H1 (cell line): ENCODE measurements at regions not wholly inside any gene's neighbourhood (a gene's known extent, or its start where the extent isn't known, plus 50 kb on each side); places are given as distances from the start of the nearest gene placed in this dataset.

Experiments
- CTCF ChIA-PET: fragments of 300-600 bp; sonication (Branson Sonifier 250); formaldehyde crosslinking; loops from one replicate; lab custom pipeline; 2021; ENCODE audit not compliant: partially characterized antibody; lab: Charles Lee
- POLR2A ChIA-PET: fragments of 300-600 bp; sonication (Branson Sonifier 250); formaldehyde crosslinking; loops from one replicate; lab custom pipeline; 2021; ENCODE audit warnings: inconsistent platforms; ENCODE audit not compliant: partially characterized antibody; lab: Charles Lee
- DNase-seq, 2 experiments: peaks; one replicate each; pipeline versions ENCODE4 v3.0.0 to v3.0.0-alpha.2; 2010 to 2022; ENCODE audit warnings: low spot score in 2 of 2, low read depth in 1 of 2, mixed read lengths in 1 of 2
- FAIRE-seq: peaks from 2 replicates; lab custom pipeline; 2011; peaks lifted over from hg19 to GRCh38; lab: Jason Lieb, UNC
- H2AFZ ChIP-seq: 2 replicates; pipeline ENCODE4 v1.8.1; 2012; ENCODE audit warnings: low read length, inconsistent platforms
- H2AK5ac ChIP-seq: 2 replicates; pipeline ENCODE4 v1.6.1; 2013; ENCODE audit warnings: low read depth, low read length
- H2BK120ac ChIP-seq: replicated peaks from 2 replicates; pipeline ENCODE3; 2013; ENCODE audit warnings: low read depth, low read length, inconsistent platforms
- H2BK12ac ChIP-seq: 2 replicates; pipeline ENCODE4 v1.6.1; 2013; ENCODE audit warnings: low read depth, low read length
- H2BK15ac ChIP-seq: 2 replicates; pipeline ENCODE4 v1.6.1; 2013; ENCODE audit warnings: low read length
- H2BK20ac ChIP-seq: 2 replicates; pipeline ENCODE4 v1.6.1; 2013; ENCODE audit warnings: low read length
- H2BK5ac ChIP-seq: 2 replicates; pipeline ENCODE4 v1.6.1; 2013; ENCODE audit warnings: low read depth, low read length
- H3K14ac ChIP-seq: 2 replicates; pipeline ENCODE4 v1.6.1; 2013; ENCODE audit warnings: inconsistent platforms; ENCODE audit not compliant: insufficient read length
- H3K18ac ChIP-seq: 2 replicates; pipeline ENCODE4 v1.6.1; 2013; ENCODE audit warnings: low read length; ENCODE audit errors: extremely low read depth
- H3K23ac ChIP-seq: 2 replicates; pipeline ENCODE4 v1.6.1; 2013; ENCODE audit warnings: inconsistent platforms; ENCODE audit not compliant: insufficient read length
- H3K23me2 ChIP-seq: 2 replicates; pipeline ENCODE4 v1.6.1; 2013; ENCODE audit warnings: low read depth, low read length
- H3K27ac ChIP-seq: 2 replicates; pipeline ENCODE4 v1.6.1; 2011; ENCODE audit warnings: low read depth, low read length, inconsistent platforms
- H3K27me3 ChIP-seq, 4 experiments: replicated peaks in 1 of 4; 1 replicate in 1 of 4; 2 replicates in 3 of 4; pipeline versions ENCODE4 v1.6.1 to v1.8.1; 2011 to 2013; ENCODE audit warnings: low read length in 3 of 4, mild to moderate bottlenecking in 3 of 4, inconsistent platforms in 2 of 4, mixed read lengths in 2 of 4, moderate library complexity in 1 of 4; ENCODE audit not compliant: control insufficient read depth in 3 of 4, insufficient read depth in 3 of 4; ENCODE audit errors: extremely low read depth in 1 of 4
- H3K36me3 ChIP-seq, 4 experiments: 2 replicates each; pipeline versions ENCODE4 v1.6.1 to v1.8.1; 2011 to 2013; ENCODE audit warnings: mild to moderate bottlenecking in 4 of 4, low read length in 3 of 4, moderate library complexity in 2 of 4, control low read depth in 1 of 4, inconsistent platforms in 1 of 4; ENCODE audit not compliant: insufficient read depth in 4 of 4, control insufficient read depth in 2 of 4
- H3K4ac ChIP-seq: replicated peaks from 2 replicates; pipeline ENCODE3; 2013; ENCODE audit warnings: low read length, low read depth, mixed read lengths, inconsistent platforms; ENCODE audit not compliant: insufficient read length
- H3K4me1 ChIP-seq, 4 experiments: replicated peaks in 1 of 4; 1 replicate in 1 of 4; 2 replicates in 3 of 4; pipeline versions ENCODE4 v1.6.1 to v1.8.1; 2011 to 2013; ENCODE audit warnings: low read length in 3 of 4, inconsistent platforms in 2 of 4, mixed read lengths in 1 of 4; ENCODE audit not compliant: insufficient read depth in 4 of 4, control insufficient read depth in 3 of 4
- H3K4me2 ChIP-seq, 2 experiments: 2 replicates each; pipeline versions ENCODE4 v1.6.1 to v1.8.1; 2011 to 2013; ENCODE audit warnings: low read depth in 2 of 2, low read length in 2 of 2, control low read depth in 1 of 2, inconsistent platforms in 1 of 2, mild to moderate bottlenecking in 1 of 2; ENCODE audit not compliant: insufficient read depth in 1 of 2
- H3K4me3 ChIP-seq, 4 experiments: fragments of 200-600, 300-600 bp in 1 of 4; sonication (generic), shearing (Covaris generic), sonication (Bioruptor Twin) in 1 of 4; 2 replicates each; pipeline versions ENCODE4 v1.5.1 to v1.8.1; 2011 to 2016; ENCODE audit warnings: low read length in 4 of 4, low read depth in 3 of 4, control low read depth in 2 of 4, inconsistent platforms in 2 of 4, mild to moderate bottlenecking in 2 of 4, mixed read lengths in 1 of 4, moderate library complexity in 1 of 4; ENCODE audit not compliant: insufficient read depth in 2 of 4; ENCODE audit errors: extremely low read depth in 1 of 4
- H3K56ac ChIP-seq: replicated peaks from 2 replicates; pipeline ENCODE3; 2013; ENCODE audit warnings: low read depth, mild to moderate bottlenecking, mixed read lengths, low read length, inconsistent platforms; ENCODE audit not compliant: insufficient read length
- H3K79me1 ChIP-seq: 2 replicates; pipeline ENCODE4 v1.6.1; 2013; ENCODE audit warnings: low read depth, low read length, control low read depth
- H3K79me2 ChIP-seq, 2 experiments: 2 replicates each; pipeline versions ENCODE4 v1.6.1 to v1.8.1; 2012 to 2013; ENCODE audit warnings: low read length in 2 of 2, mild to moderate bottlenecking in 2 of 2, inconsistent platforms in 1 of 2; ENCODE audit not compliant: insufficient read depth in 2 of 2, control insufficient read depth in 1 of 2
- H3K9ac ChIP-seq, 4 experiments: replicated peaks in 1 of 4; 1 replicate in 1 of 4; 2 replicates in 3 of 4; pipeline versions ENCODE4 v1.6.1 to v1.8.1; 2011 to 2013; ENCODE audit warnings: low read depth in 3 of 4, low read length in 3 of 4, control low read depth in 2 of 4, mild to moderate bottlenecking in 2 of 4, moderate library complexity in 2 of 4, inconsistent platforms in 1 of 4; ENCODE audit errors: extremely low read depth in 1 of 4
- H3K9me3 ChIP-seq, 2 experiments: 2 replicates each; pipeline versions ENCODE4 v1.6.1 to v1.8.1; 2012 to 2013; ENCODE audit warnings: mild to moderate bottlenecking in 2 of 2, moderate library complexity in 2 of 2, control low read depth in 1 of 2, inconsistent platforms in 1 of 2, low read depth in 1 of 2, low read length in 1 of 2, mixed read lengths in 1 of 2; ENCODE audit not compliant: insufficient read depth in 2 of 2
- H4K20me1 ChIP-seq, 2 experiments: replicated peaks in 1 of 2; 2 replicates each; pipeline versions ENCODE3 to v1.8.1; 2011 to 2013; ENCODE audit warnings: inconsistent platforms in 2 of 2, low read length in 2 of 2, mild to moderate bottlenecking in 1 of 2; ENCODE audit not compliant: insufficient read depth in 2 of 2, control insufficient read depth in 1 of 2
- H4K5ac ChIP-seq: 2 replicates; pipeline ENCODE4 v1.6.1; 2013; ENCODE audit warnings: low read length, low read depth, mixed read lengths, inconsistent platforms; ENCODE audit not compliant: insufficient read length
- H4K8ac ChIP-seq: 2 replicates; pipeline ENCODE4 v1.8.0; 2013; ENCODE audit warnings: mild to moderate bottlenecking, moderate library complexity, low read length, inconsistent platforms; ENCODE audit not compliant: insufficient read depth; ENCODE audit errors: extremely low read depth
- H4K91ac ChIP-seq: replicated peaks from 2 replicates; pipeline ENCODE3; 2013; ENCODE audit warnings: low read length, mixed read lengths, inconsistent platforms; ENCODE audit not compliant: insufficient read length
- FOSL1 ChIP-seq: IDR thresholded peaks from 2 replicates; pipeline ENCODE4 v1.6.1; 2011; ENCODE audit warnings: mild to moderate bottlenecking, low read depth, low read length, moderate library complexity; ENCODE audit not compliant: insufficient read depth
- HDAC6 ChIP-seq: IDR thresholded peaks from one replicate; pipeline ENCODE4 v1.7.1; 2012; ENCODE audit warnings: low read depth, mild to moderate bottlenecking, inconsistent platforms, low read length, moderate library complexity
- POU5F1 ChIP-seq: IDR thresholded peaks from 2 replicates; pipeline ENCODE4 v1.6.1; 2011; ENCODE audit warnings: low read depth, mild to moderate bottlenecking, low read length, moderate library complexity
- RXRA ChIP-seq: IDR thresholded peaks from 2 replicates; pipeline ENCODE4 v1.6.1; 2011; ENCODE audit warnings: low read depth, mild to moderate bottlenecking, low read length, moderate library complexity; ENCODE audit not compliant: insufficient read depth
- SP4 ChIP-seq: IDR thresholded peaks from 2 replicates; pipeline ENCODE4 v1.6.1; 2012; ENCODE audit warnings: low read length, inconsistent platforms
- WGBS, 2 experiments: shearing (Covaris generic) in 1 of 2; methylation state at CpG; one replicate each; pipeline versions ENCODE4 v1.1.6 to v1.1.7; 2013 to 2015; ENCODE audit warnings: low lambda C conversion rate in 2 of 2, mixed read lengths in 2 of 2, inconsistent platforms in 1 of 2, low coverage in 1 of 2, missing lambda C conversion rate in 1 of 2; ENCODE audit not compliant: insufficient replicate concordance in 2 of 2, insufficient coverage in 1 of 2, insufficient read length in 1 of 2; ENCODE audit errors: extremely low coverage in 1 of 2, missing lambda C conversion rate in 1 of 2; 5-methylcytosine and 5-hydroxymethylcytosine counted together
- TF ChIP-seq, protein P1 (sequence below), 3 experiments: IDR thresholded peaks; 1 replicate in 2 of 3; 2 replicates in 1 of 3; pipeline versions ENCODE4 v1.5.1 to v1.6.1; 2011; ENCODE audit warnings: low read length in 3 of 3, mild to moderate bottlenecking in 3 of 3, inconsistent platforms in 2 of 3, low read depth in 1 of 3, moderate library complexity in 1 of 3; ENCODE audit not compliant: insufficient read depth in 1 of 3; ENCODE audit errors: control extremely low read depth in 1 of 3

DNA sequence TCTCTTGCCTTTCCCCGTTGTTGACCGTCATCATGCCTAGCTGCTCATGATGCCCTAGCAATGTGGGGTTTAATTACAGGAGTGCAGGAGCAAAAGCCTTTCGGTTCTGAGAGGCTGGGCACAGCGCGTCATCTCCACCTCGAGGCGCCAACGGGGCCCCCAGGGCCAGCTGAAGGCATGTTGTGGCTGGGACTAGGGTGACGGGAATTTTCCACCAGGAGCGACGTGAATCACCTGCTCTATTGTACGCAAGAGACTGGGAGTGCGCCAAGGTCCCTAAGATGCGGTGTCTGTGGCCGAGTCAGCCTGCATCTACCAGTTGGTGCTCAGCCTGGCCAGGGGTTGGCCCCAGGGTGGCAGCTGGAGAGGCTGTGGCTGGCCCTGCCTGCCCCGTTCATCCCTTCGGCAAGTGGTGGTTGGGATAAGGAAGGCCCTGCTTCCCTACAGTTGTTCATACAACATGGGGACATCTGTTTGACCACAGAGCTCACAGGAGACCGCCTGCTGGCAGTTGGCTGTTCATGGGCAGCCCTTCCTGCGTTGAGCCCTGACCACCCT is 1175.6 kb downstream of the BRD1 start:
- Histone ChIP-seq H3K36me3 (no peaks in the 10 kb centered on the region), H3K27me3 (no peaks in the 10 kb centered on the region), H2BK15ac (no peak overlapping the region), H3K23me2 (no peaks in the 10 kb centered on the region), H3K23ac (no peak overlapping the region), H3K18ac (no peak overlapping the region), H3K27ac (no peak overlapping the region), H4K20me1 (peaks cover 0 to 6% of the 10 kb centered on the region in 2 experiments), H4K91ac (no peak overlapping the region), H2BK12ac (no peak overlapping the region), H3K4me3 (no peak overlapping the region), H3K4ac (no peak overlapping the region), H2BK120ac (no peak overlapping the region), H4K5ac (no peak overlapping the region), H2AFZ (no peak overlapping the region), H2BK20ac (no peak overlapping the region), H2BK5ac (no peak overlapping the region), H3K4me1 (no peaks in the 10 kb centered on the region; a peak in 1 of 7 replicates), H4K8ac (no peak overlapping the region; the same call in 1 of the 2 replicates), H3K79me2 (no peaks in the 10 kb centered on the region), H3K14ac (no peak overlapping the region), H3K4me2 (no peak overlapping the region), H2AK5ac (no peak overlapping the region), H3K9ac (no peak overlapping the region), H3K79me1 (no peaks in the 10 kb centered on the region), H3K9me3 (no peaks in the 10 kb centered on the region), H3K56ac (no peak overlapping the region)
- FAIRE-seq = no peak
- no peak for TF ChIP-seq POU5F1
- no peak for TF ChIP-seq HDAC6
- no peak for TF ChIP-seq RXRA
- TF ChIP-seq SP4 = no peak
- TF ChIP-seq FOSL1 = no peak
- TF ChIP-seq, protein P1, sequence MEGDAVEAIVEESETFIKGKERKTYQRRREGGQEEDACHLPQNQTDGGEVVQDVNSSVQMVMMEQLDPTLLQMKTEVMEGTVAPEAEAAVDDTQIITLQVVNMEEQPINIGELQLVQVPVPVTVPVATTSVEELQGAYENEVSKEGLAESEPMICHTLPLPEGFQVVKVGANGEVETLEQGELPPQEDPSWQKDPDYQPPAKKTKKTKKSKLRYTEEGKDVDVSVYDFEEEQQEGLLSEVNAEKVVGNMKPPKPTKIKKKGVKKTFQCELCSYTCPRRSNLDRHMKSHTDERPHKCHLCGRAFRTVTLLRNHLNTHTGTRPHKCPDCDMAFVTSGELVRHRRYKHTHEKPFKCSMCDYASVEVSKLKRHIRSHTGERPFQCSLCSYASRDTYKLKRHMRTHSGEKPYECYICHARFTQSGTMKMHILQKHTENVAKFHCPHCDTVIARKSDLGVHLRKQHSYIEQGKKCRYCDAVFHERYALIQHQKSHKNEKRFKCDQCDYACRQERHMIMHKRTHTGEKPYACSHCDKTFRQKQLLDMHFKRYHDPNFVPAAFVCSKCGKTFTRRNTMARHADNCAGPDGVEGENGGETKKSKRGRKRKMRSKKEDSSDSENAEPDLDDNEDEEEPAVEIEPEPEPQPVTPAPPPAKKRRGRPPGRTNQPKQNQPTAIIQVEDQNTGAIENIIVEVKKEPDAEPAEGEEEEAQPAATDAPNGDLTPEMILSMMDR (IDR thresholded peaks at IDR 0.05; ENCODE audit: control extremely low read depth in 1 of 3, insufficient read depth in 1 of 3, low read depth in 1 of 3, low read length in 3 of 3) = no peak
- DNase-seq = no peak
- ChIA-PET POLR2A (no interaction called here), CTCF (interaction anchor here (1.9 kb wide), 1 partner anchor 11 kb away, joined by 6 read pairs; no protein-coding TSS in a partner anchor)
- 91% methylated on average over 12 of the region's 19 CpGs; no CpG with 5 or more reads in 1 of the 2 experiments for WGBS, 2 experiments
